ENCODE measurements at regions not wholly inside any gene's neighbourhood (a gene's known extent, or its start where the extent isn't known, plus 50 kb on each side); places are given as distances from the start of the nearest gene placed in this dataset.

DNA sequence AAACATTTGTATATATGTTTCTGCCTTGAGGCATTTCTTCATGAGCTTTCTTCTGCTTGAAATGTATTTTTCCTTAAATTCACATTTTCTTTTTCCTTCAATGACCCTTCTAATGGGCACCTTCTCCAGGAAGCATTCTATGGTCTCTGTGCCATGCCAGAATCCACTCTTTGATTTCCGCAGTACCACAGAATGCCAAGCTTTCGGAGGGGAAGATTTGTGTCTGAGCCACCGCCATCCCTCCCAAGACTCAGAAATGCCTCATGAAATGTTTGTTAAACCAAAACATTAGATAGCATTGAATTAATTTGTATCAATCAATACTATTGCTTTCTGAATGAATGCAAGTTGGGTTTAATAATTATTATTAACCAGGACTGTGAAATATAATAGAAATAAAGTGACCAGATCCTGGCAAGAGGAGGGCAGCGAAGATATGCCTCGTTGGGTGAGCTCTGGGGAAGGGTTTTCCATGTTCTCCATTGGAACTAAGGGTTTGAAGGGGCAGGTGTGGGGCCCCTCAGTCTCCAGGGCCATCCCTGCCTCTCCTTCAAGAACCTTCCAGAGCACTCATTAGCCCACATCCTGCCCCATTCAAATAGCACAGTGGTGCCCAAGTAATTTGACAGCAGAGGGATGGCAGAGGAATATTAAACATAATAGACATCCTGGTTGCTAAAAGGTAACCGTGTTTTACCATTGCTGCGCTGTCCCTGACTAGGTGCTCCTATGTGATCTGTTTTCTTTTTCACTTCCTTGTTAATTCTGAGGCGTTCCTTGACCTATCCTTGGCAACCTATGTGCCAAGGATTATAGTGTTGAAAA, 189.6 kb downstream of the MYCN start:
- H2BK20ac ChIP-seq (ENCODE audit: low read depth, low read length, poor library complexity, severe bottlenecking), result no peak overlapping the region
- H3K56ac ChIP-seq (ENCODE audit: insufficient read length, low read depth, low read length), result no peak overlapping the region
- H2BK15ac ChIP-seq (ENCODE audit: low read depth, low read length), result no peak overlapping the region
- Mint-ChIP-seq H3K4me3 (no peak overlapping the region), H3K36me3 (ENCODE audit: insufficient read depth in 1 of 3, low read depth in 3 of 3) (no peaks in the 10 kb centered on the region; a peak in 1 of 7 replicates), H3K27ac (no peak overlapping the region), H3K9me3 (no peaks in the 10 kb centered on the region; a peak in 1 of 5 replicates), H3K27me3 (ENCODE audit: low read depth) (peaks cover 5% of the 10 kb centered on the region; the same call in 1 of the 2 replicates), H3K4me1 (peaks cover 4 to 11% of the 10 kb centered on the region in 2 experiments; a peak in 2 of 4 replicates)
- H3K9me3 ChIP-seq (ENCODE audit: control insufficient read depth, low read depth, low read length), result no peaks in the 10 kb centered on the region
- H2AK5ac ChIP-seq (ENCODE audit: insufficient read length, low read length), result no peak overlapping the region
- H3T11ph ChIP-seq (ENCODE audit: low read length), result no peak overlapping the region
- no peaks in the 10 kb centered on the region for H3K79me2 ChIP-seq (ENCODE audit: insufficient read depth, low read length)
- no peak overlapping the region for H2BK120ac ChIP-seq (ENCODE audit: low read depth, low read length, poor library complexity, severe bottlenecking)
- no peak overlapping the region for H4K8ac ChIP-seq (replicated peaks; ENCODE audit: insufficient read length, low read depth, low read length)
- no peaks in the 10 kb centered on the region for H4K20me1 ChIP-seq (ENCODE audit: control insufficient read depth, insufficient read depth, insufficient read length)
- no peak overlapping the region for H3K4ac ChIP-seq (ENCODE audit: low read depth, low read length)
- DNase-seq, result no peak
- no peak overlapping the region for H3K27ac ChIP-seq (ENCODE audit: insufficient read length, low read depth, low read length)
- WGBS (ENCODE audit: extremely low coverage, insufficient read length, low lambda C conversion rate), result no CpG with 5 or more reads among the region's 8 CpGs
- no peak overlapping the region for H4K5ac ChIP-seq (ENCODE audit: insufficient read length, low read depth, low read length)
- H4K91ac ChIP-seq (ENCODE audit: insufficient read length, low read depth, low read length), result no peak overlapping the region
- H3K4me2 ChIP-seq (ENCODE audit: insufficient read depth, insufficient read length, low read length), result no peak overlapping the region
- no peak overlapping the region for H3K18ac ChIP-seq (ENCODE audit: insufficient read length, low read depth, low read length)
- H2BK12ac ChIP-seq (ENCODE audit: insufficient read length, low read depth, low read length), result no peak overlapping the region
- H3K23ac ChIP-seq (ENCODE audit: insufficient read length, low read depth, low read length), result no peak overlapping the region
- no peaks in the 10 kb centered on the region for H3K79me1 ChIP-seq (ENCODE audit: insufficient read depth, low read depth, low read length, poor library complexity, severe bottlenecking)
- no peaks in the 10 kb centered on the region for H3K23me2 ChIP-seq (ENCODE audit: insufficient read length, low read depth, low read length, poor library complexity, severe bottlenecking)
- TF ChIP-seq CTCF (conservative IDR thresholded peaks at IDR 0.05), result no peak
- H3K14ac ChIP-seq (ENCODE audit: insufficient read depth, low read length), result no peak overlapping the region
- H2BK5ac ChIP-seq (ENCODE audit: insufficient read length, low read length), result no peak overlapping the region
- no peaks in the 10 kb centered on the region for H3K27me3 ChIP-seq (ENCODE audit: insufficient read depth, low read length)
- H3K4me1 ChIP-seq (ENCODE audit: insufficient read depth, low read length), result no peaks in the 10 kb centered on the region
- H2AFZ ChIP-seq (ENCODE audit: low read length), result no peak overlapping the region
- H3K9ac ChIP-seq (ENCODE audit: extremely low read depth, insufficient read length, low read length), result no peak overlapping the region

Measured in H9 (cell line).